HG03139 (cell line): ENCODE measurements at regions not wholly inside any gene's neighbourhood (a gene's known extent, or its start where the extent isn't known, plus 50 kb on each side); places are given as distances from the start of the nearest gene placed in this dataset.
"Not testable (repeated sequence)": the region's sequence is repeated elsewhere in the genome, so short reads cannot be mapped to it uniquely, and the experiment has no call there.

Experiments
- ATAC-seq: cut with Tn5 transposase; IDR thresholded peaks from one replicate; pipeline ENCODE4 v1.9.1; 2021; ENCODE audit not compliant: unreplicated experiment

- no peak for ATAC-seq
Measured at GRCh38 chr1:55309786-55310504, 94.8 kb upstream of the USP24 start.

GRCh38 chr1:55309053-55309452 lies 93.9 kb upstream of the USP24 start:
- ATAC-seq: no peak

DNA sequence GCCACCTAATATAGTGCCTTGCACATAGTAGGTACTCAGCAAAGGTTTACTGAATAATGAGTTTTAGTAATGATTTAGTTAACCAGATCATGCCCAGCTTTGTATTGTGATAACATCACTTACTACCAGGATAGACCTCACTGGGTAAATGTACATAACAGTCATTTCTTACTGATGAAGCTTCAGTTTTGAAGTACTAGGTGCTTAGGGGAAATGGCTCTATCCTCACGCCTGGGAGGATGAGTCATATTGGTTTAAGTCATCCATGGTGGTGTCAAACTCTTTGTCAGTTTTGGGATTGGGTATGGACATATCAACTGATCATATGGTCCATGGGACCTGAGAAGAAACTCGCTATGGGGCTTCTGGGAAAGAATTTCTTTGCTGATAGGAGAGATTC lies 90.6 kb upstream of the USP24 start:
- ATAC-seq: no peak

- no peak for ATAC-seq
Measured at GRCh38 chr1:55304229-55304740, 89.1 kb upstream of the USP24 start.

GRCh38 chr1:55302972-55303371 lies 87.8 kb upstream of the USP24 start:
- ATAC-seq: no peak

DNA sequence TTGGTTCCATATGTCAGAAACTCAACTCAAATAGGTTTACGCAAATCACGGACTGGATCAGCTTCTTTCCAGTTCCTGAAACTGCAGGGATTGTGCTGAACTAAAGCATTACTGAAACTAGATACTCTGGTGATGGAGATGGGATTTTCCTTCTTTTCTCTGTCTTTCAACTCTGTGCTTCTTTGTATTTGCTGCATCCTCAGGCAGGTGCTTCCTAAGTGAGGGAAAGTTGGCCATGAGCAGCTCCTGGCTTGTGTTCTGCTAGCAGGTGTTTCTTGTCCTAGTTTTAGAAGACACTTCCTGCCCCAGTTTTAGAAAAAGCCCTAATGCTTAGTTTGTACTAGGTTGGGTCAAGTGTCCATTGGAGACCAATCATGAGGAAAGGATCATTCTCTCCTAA lies 86.7 kb upstream of the USP24 start:
- ATAC-seq: no peak

- ATAC-seq: no peak
Measured at GRCh38 chr1:55300975-55301374, 85.8 kb upstream of the USP24 start.

GRCh38 chr1:55298167-55298894 lies 83.2 kb upstream of the USP24 start:
- no peak for ATAC-seq

DNA sequence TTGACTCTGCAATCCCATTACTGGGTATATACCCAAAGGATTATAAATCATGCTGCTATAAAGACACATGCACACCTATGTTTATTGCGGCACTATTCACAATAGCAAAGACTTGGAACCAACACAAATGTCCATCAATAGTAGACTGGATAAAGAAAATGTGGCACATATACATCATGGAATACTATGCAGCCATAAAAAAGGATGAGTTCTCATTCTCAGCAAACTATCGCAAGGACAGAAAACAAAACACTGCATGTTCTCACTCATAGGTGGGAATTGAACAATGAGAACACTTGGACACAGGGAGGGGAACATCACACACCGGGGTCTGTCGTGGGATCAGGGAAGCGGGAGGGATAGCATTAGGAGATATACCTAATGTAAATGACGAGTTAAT lies 81.1 kb upstream of the USP24 start:
- not testable (repeated sequence) for ATAC-seq

- no peak for ATAC-seq
Measured at GRCh38 chr1:55289614-55290013, 74.5 kb upstream of the USP24 start.

DNA sequence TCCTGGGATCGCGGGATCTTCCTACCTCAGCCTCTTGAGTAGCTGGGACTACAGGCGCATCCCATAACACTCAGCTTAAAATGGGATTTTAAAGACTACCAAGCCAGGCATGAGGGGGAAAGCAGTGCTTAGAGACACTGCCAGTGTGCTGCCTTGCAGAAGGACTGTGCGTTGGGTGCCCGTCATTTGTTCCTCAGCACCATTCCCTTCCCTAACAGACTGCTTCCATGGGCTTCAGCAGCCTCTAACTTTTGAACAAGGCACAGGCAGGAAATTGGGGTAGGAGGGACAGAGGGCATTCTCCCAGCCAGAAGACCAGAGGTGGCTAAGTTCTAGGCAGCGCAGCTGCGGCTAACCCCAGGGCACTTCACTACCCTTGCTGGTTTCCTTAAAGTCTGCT lies 73.9 kb upstream of the USP24 start:
- no peak for ATAC-seq

DNA sequence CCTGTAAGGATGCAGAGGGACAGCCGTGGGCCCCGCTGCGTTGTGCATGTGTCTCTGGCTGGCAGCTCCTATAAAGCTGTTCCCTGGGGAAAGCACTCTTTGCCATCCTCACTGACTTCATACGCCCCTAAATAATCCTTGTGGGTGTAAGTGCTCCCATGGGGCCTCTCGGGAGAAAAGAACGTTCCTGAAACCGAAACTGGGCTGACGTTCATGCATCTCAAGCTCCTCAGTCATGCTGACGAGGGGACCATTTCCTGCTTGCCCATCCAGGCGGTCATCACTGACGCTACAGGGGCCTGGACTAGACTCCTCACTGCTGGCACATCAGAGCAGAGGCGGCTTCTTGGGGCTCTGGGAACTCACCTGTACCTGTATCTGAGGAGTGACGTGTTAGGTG lies 73.1 kb upstream of the USP24 start:
- peak; percentile 91 for ATAC-seq

GRCh38 chr1:55287723-55288122 lies 72.6 kb upstream of the USP24 start:
- ATAC-seq: peak; percentile 13

GRCh38 chr1:55286856-55287602 lies 71.9 kb upstream of the USP24 start:
- no peak for ATAC-seq

- ATAC-seq: no peak
Measured at GRCh38 chr1:55285834-55286233, 70.7 kb upstream of the USP24 start.

DNA sequence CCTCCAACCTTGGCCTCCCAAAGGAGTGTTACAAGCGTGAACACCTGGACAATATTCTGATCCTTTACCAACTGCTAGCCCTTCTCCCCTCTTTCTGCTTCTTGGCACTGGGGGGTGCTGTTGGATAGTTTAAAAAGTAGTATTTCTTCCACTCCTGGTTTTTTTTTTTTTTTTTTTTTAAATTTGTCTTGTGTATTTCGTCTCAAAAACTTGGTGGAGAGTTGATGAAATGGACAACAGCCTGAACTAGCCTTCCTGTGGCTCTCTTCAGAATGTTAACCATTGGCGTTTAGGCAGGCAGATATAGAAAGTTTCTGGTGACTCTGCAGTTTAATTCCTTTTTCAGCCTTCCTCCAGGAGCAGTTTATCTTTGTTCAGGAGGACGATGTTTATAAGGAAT lies 69.7 kb upstream of the USP24 start:
- no peak for ATAC-seq

- ATAC-seq: no peak
Measured at GRCh38 chr1:55282058-55282457, 66.9 kb upstream of the USP24 start.

- ATAC-seq: no peak
Measured at GRCh38 chr1:55280731-55281130, 65.6 kb upstream of the USP24 start.

DNA sequence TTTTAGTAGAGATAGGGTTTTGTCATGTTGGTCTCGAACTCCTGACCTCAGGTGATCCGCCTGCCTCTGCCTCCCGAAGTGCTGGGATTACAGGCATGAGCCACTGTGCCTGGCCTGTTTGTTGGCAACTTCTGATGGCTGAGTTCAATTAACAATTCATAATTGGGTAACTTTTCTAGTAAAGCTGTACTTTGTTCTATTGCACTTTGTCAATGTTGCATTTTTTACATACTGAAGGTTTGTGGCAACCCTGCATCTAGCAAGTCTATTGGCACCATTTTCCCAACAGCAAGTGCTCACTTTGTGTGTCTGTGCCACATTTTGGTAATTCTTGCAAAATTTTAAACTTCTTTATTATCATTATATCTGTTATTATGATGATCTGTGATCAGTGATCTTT lies 64.5 kb upstream of the USP24 start:
- ATAC-seq: no peak

DNA sequence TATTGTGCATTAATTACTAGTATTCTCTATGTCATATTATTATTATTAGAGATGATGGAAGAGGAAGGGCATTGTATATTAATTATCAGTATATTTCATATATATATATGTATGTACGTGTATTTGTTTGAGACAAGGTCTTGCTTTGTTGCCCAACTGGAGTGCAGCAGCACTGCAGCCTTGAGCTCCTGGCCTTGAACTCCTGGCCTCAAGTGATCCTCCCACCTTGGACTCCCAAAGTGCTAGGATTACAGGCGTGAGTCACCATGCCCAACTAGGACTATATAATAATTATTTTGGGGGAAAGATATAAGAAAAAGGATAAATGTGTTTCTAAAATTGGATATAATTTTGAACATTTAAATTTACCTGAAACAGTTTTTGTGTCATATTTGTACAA lies 63.2 kb upstream of the USP24 start:
- ATAC-seq: no peak

- ATAC-seq: peak; percentile 92
Measured at GRCh38 chr1:55277377-55278130, 62.4 kb upstream of the USP24 start.
